Neural progenitor cell (in vitro differentiated cells): ENCODE measurements at regions not wholly inside any gene's neighbourhood (a gene's known extent, or its start where the extent isn't known, plus 50 kb on each side); places are given as distances from the start of the nearest gene placed in this dataset.

Source experiments
- DNase-seq: peaks from one replicate; pipeline ENCODE4 v3.0.0-alpha.2; 2016; ENCODE audit warnings: low spot score
- H2AFZ ChIP-seq: fragments of 200-600 bp; sonication (generic); replicated peaks from 2 replicates; pipeline ENCODE4 v1.6.1; 2016; ENCODE audit warnings: antibody characterized with exemption
- H3F3A ChIP-seq: fragments of 200-600 bp; sonication (generic); 2 replicates; pipeline ENCODE4 v1.6.1; 2016; ENCODE audit warnings: antibody characterized with exemption, low read depth
- H3K27ac ChIP-seq: fragments of 200-600 bp; sonication (generic); 2 replicates; pipeline ENCODE4 v1.5.1; 2016; ENCODE audit warnings: mild to moderate bottlenecking
- H3K27me3 ChIP-seq: fragments of 200-600 bp; sonication (generic); 2 replicates; pipeline ENCODE4 v1.6.1; 2016; ENCODE audit warnings: mild to moderate bottlenecking, moderate library complexity
- H3K36me3 ChIP-seq: fragments of 200-600 bp; sonication (generic); 2 replicates; pipeline ENCODE4 v1.5.1; 2016
- H3K4me1 ChIP-seq: fragments of 200-600 bp; sonication (generic); 2 replicates; pipeline ENCODE4 v1.6.1; 2016; ENCODE audit warnings: mixed run types
- H3K4me2 ChIP-seq: fragments of 200-600 bp; sonication (generic); 2 replicates; pipeline ENCODE4 v1.6.1; 2016
- H3K4me3 ChIP-seq: fragments of 200-600 bp; sonication (generic); 2 replicates; pipeline ENCODE4 v1.5.1; 2016
- H3K79me2 ChIP-seq: fragments of 200-600 bp; sonication (generic); 2 replicates; pipeline ENCODE4 v1.6.1; 2016; ENCODE audit warnings: low read depth
- H3K9ac ChIP-seq: fragments of 200-600 bp; sonication (generic); 2 replicates; pipeline ENCODE4 v1.6.1; 2016
- H3K9me3 ChIP-seq: fragments of 200-600 bp; sonication (generic); 2 replicates; pipeline ENCODE4 v1.5.1; 2016; ENCODE audit warnings: low read depth
- H4K20me1 ChIP-seq: fragments of 200-600 bp; sonication (generic); 2 replicates; pipeline ENCODE4 v1.6.1; 2016; ENCODE audit warnings: low read depth
- H3K27ac Mint-ChIP-seq: 3 replicates; pipeline ENCODE4 v1.8.0; 2021; ENCODE audit warnings: mixed read lengths
- H3K27me3 Mint-ChIP-seq: 2 replicates; pipeline ENCODE4 v1.8.0; 2022; ENCODE audit warnings: low read depth, mild to moderate bottlenecking, inconsistent platforms, moderate library complexity, mixed read lengths; ENCODE audit not compliant: insufficient read depth
- H3K36me3 Mint-ChIP-seq: 3 replicates; pipeline ENCODE4 v1.8.0; 2021; ENCODE audit warnings: mixed read lengths
- H3K4me1 Mint-ChIP-seq: 3 replicates; pipeline ENCODE4 v1.8.0; 2021; ENCODE audit warnings: mixed read lengths
- H3K4me3 Mint-ChIP-seq: 3 replicates; pipeline ENCODE4 v1.8.0; 2021; ENCODE audit warnings: mild to moderate bottlenecking, moderate library complexity, mixed read lengths
- H3K9me3 Mint-ChIP-seq: 3 replicates; pipeline ENCODE4 v1.8.0; 2020; ENCODE audit warnings: mixed read lengths
- EZH2 ChIP-seq: fragments of 200-600 bp; sonication (generic); IDR thresholded peaks from 2 replicates; pipeline ENCODE4 v1.6.1; 2017; ENCODE audit warnings: antibody characterized with exemption, mild to moderate bottlenecking, moderate library complexity
- EZH2phosphoT487 ChIP-seq: fragments of 200-600 bp; sonication (generic); IDR thresholded peaks from 2 replicates; pipeline ENCODE4 v1.6.1; 2017; ENCODE audit warnings: antibody characterized with exemption
- TF ChIP-seq, protein P1 (sequence below): fragments of 200-600 bp; sonication (generic); IDR thresholded peaks from 2 replicates; pipeline ENCODE4 v1.5.1; 2017; ENCODE audit warnings: antibody characterized with exemption, mild to moderate bottlenecking

GRCh38 chr10:83167081-83167480, 972.2 kb upstream of the GHITM start:
- H3K4me3 ChIP-seq = no peak overlapping the region
- no peak overlapping the region for H3K27ac Mint-ChIP-seq
- no peaks in the 10 kb centered on the region for H4K20me1 ChIP-seq
- H3K36me3 Mint-ChIP-seq = no peaks in the 10 kb centered on the region
- DNase-seq = no peak
- H3K27ac ChIP-seq = no peak overlapping the region
- TF ChIP-seq, protein P1, sequence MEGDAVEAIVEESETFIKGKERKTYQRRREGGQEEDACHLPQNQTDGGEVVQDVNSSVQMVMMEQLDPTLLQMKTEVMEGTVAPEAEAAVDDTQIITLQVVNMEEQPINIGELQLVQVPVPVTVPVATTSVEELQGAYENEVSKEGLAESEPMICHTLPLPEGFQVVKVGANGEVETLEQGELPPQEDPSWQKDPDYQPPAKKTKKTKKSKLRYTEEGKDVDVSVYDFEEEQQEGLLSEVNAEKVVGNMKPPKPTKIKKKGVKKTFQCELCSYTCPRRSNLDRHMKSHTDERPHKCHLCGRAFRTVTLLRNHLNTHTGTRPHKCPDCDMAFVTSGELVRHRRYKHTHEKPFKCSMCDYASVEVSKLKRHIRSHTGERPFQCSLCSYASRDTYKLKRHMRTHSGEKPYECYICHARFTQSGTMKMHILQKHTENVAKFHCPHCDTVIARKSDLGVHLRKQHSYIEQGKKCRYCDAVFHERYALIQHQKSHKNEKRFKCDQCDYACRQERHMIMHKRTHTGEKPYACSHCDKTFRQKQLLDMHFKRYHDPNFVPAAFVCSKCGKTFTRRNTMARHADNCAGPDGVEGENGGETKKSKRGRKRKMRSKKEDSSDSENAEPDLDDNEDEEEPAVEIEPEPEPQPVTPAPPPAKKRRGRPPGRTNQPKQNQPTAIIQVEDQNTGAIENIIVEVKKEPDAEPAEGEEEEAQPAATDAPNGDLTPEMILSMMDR = no peak
- TF ChIP-seq EZH2 (no peak), EZH2phosphoT487 (no peak)
- peaks cover 4% of the 10 kb centered on the region for H3F3A ChIP-seq
- H3K4me1 Mint-ChIP-seq = peaks cover 7% of the 10 kb centered on the region
- no peak overlapping the region for H3K4me2 ChIP-seq
- H3K4me3 Mint-ChIP-seq = no peak overlapping the region
- no peaks in the 10 kb centered on the region for H3K36me3 ChIP-seq
- H3K9ac ChIP-seq = no peak overlapping the region
- no peaks in the 10 kb centered on the region for H3K9me3 Mint-ChIP-seq
- H3K79me2 ChIP-seq = no peaks in the 10 kb centered on the region
- no peak overlapping the region for H2AFZ ChIP-seq
- H3K4me1 ChIP-seq = peaks cover 5% of the 10 kb centered on the region
- no peaks in the 10 kb centered on the region for H3K27me3 ChIP-seq
- H3K27me3 Mint-ChIP-seq = no peaks in the 10 kb centered on the region
- no peaks in the 10 kb centered on the region for H3K9me3 ChIP-seq

GRCh38 chr10:83176901-83177300, 962.4 kb upstream of the GHITM start:
- Histone ChIP-seq H3F3A (no peaks in the 10 kb centered on the region), H4K20me1 (no peaks in the 10 kb centered on the region), H2AFZ (no peak overlapping the region), H3K4me3 (no peak overlapping the region), H3K27me3 (no peaks in the 10 kb centered on the region), H3K9me3 (no peaks in the 10 kb centered on the region), H3K36me3 (no peaks in the 10 kb centered on the region), H3K4me2 (no peak overlapping the region), H3K27ac (no peak overlapping the region), H3K79me2 (no peaks in the 10 kb centered on the region), H3K4me1 (no peaks in the 10 kb centered on the region), H3K9ac (no peak overlapping the region)
- TF ChIP-seq, protein P1 = no peak
- TF ChIP-seq EZH2phosphoT487 (no peak), EZH2 (no peak)
- Mint-ChIP-seq H3K4me1 (no peaks in the 10 kb centered on the region), H3K27me3 (no peaks in the 10 kb centered on the region), H3K9me3 (no peaks in the 10 kb centered on the region), H3K36me3 (no peaks in the 10 kb centered on the region), H3K27ac (no peak overlapping the region), H3K4me3 (no peak overlapping the region)
- DNase-seq = no peak

DNA sequence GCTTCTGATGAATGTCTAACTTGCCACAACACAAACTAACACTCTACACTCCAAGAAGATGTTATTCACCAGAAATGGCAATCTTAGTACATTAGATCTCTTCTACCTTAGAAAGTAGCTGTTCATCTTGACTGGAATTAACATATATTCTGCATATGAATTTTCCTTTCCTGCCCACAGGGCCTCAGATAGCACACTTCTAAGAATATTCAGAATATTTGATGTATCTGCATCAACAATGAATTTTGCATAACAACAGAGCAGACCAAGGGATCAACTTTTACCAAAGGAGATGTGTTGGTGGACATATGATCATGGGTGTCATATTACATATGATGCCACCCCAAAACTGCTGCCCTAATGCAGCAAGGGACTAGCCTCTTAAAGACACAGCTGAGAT, 960.8 kb upstream of the GHITM start:
- Mint-ChIP-seq H3K27ac (no peak overlapping the region), H3K4me1 (no peaks in the 10 kb centered on the region), H3K4me3 (no peak overlapping the region), H3K27me3 (no peaks in the 10 kb centered on the region), H3K9me3 (no peaks in the 10 kb centered on the region), H3K36me3 (no peaks in the 10 kb centered on the region)
- Histone ChIP-seq H3K9ac (no peak overlapping the region), H3K36me3 (no peaks in the 10 kb centered on the region), H3K27ac (no peak overlapping the region), H4K20me1 (no peaks in the 10 kb centered on the region), H2AFZ (no peak overlapping the region), H3K9me3 (no peaks in the 10 kb centered on the region), H3K4me1 (no peaks in the 10 kb centered on the region), H3K79me2 (no peaks in the 10 kb centered on the region), H3K4me3 (no peak overlapping the region), H3F3A (no peaks in the 10 kb centered on the region), H3K27me3 (no peaks in the 10 kb centered on the region), H3K4me2 (no peak overlapping the region)
- no peak for DNase-seq
- TF ChIP-seq, protein P1 = no peak
- TF ChIP-seq EZH2phosphoT487 = no peak
- TF ChIP-seq EZH2 = no peak
